Nephron progenitor cell (in vitro differentiated cells): ENCODE measurements at regions not wholly inside any gene's neighbourhood (a gene's known extent, or its start where the extent isn't known, plus 50 kb on each side); places are given as distances from the start of the nearest gene placed in this dataset.
"Not testable (repeated sequence)": the region's sequence is repeated elsewhere in the genome, so short reads cannot be mapped to it uniquely, and the experiment has no call there.

Experiments
- DNase-seq: peaks from one replicate; pipeline ENCODE4 v3.0.0; 2021
- H3K27ac Mint-ChIP-seq: 2 replicates; pipeline ENCODE4 v1.8.0; 2021; ENCODE audit warnings: mild to moderate bottlenecking, moderate library complexity, mixed read lengths
- H3K27me3 Mint-ChIP-seq: 2 replicates; pipeline ENCODE4 v1.8.0; 2021; ENCODE audit warnings: mild to moderate bottlenecking, low read depth, mixed read lengths; ENCODE audit not compliant: poor library complexity
- H3K36me3 Mint-ChIP-seq: 2 replicates; pipeline ENCODE4 v1.8.0; 2021; ENCODE audit warnings: low read depth, mixed read lengths
- H3K4me1 Mint-ChIP-seq: 2 replicates; pipeline ENCODE4 v1.8.0; 2021; ENCODE audit warnings: mixed read lengths
- H3K4me3 Mint-ChIP-seq: 2 replicates; pipeline ENCODE4 v1.8.0; 2021; ENCODE audit warnings: mild to moderate bottlenecking, moderate library complexity, mixed read lengths
- H3K9me3 Mint-ChIP-seq: 2 replicates; pipeline ENCODE4 v1.8.0; 2021; ENCODE audit warnings: mild to moderate bottlenecking, moderate library complexity, mixed read lengths
- CTCF ChIP-seq: fragments of 200-600 bp; sonication (generic); IDR thresholded peaks from 2 replicates; pipeline ENCODE4 v1.5.0; 2021; ENCODE audit warnings: antibody characterized with exemption

- Mint-ChIP-seq H3K4me3 (no peak overlapping the region), H3K4me1 (peaks cover 5% of the 10 kb centered on the region), H3K27ac (no peak overlapping the region), H3K27me3 (peaks cover 12% of the 10 kb centered on the region), H3K9me3 (no peaks in the 10 kb centered on the region), H3K36me3 (no peaks in the 10 kb centered on the region)
- DNase-seq, result no peak
- no peak for TF ChIP-seq CTCF
These were observed 189.4 kb upstream of the AHR start for GRCh38 chr7:17109020-17109419.

- H3K27me3 Mint-ChIP-seq, result not testable (repeated sequence)
These were observed 184.7 kb upstream of the AHR start for GRCh38 chr7:17113770-17114169.

GRCh38 chr7:17118412-17118811 is 180.0 kb upstream of the AHR start:
- H3K36me3 Mint-ChIP-seq, result no peaks in the 10 kb centered on the region

More at GRCh38 chr7:17113770-17114169, 184.7 kb upstream of the AHR start:
- not testable (repeated sequence) for H3K4me1 Mint-ChIP-seq, DNase-seq, H3K27ac Mint-ChIP-seq, H3K4me3 Mint-ChIP-seq, H3K9me3 Mint-ChIP-seq, H3K36me3 Mint-ChIP-seq

GRCh38 chr7:17120756-17121155 is 177.7 kb upstream of the AHR start:
- Mint-ChIP-seq H3K36me3 (no peaks in the 10 kb centered on the region), H3K27ac (no peak overlapping the region), H3K27me3 (no peaks in the 10 kb centered on the region), H3K4me1 (peaks cover 5% of the 10 kb centered on the region), H3K4me3 (no peak overlapping the region), H3K9me3 (no peaks in the 10 kb centered on the region)
- TF ChIP-seq CTCF, result no peak
- DNase-seq, result no peak

More at GRCh38 chr7:17118412-17118811, 180.0 kb upstream of the AHR start:
- no peak for TF ChIP-seq CTCF
- Mint-ChIP-seq H3K4me1 (peaks cover 5% of the 10 kb centered on the region), H3K4me3 (no peak overlapping the region), H3K9me3 (no peaks in the 10 kb centered on the region), H3K27me3 (no peaks in the 10 kb centered on the region), H3K27ac (no peak overlapping the region)
- no peak for DNase-seq

GRCh38 chr7:17121671-17122070 is 176.8 kb upstream of the AHR start:
- Mint-ChIP-seq H3K36me3 (no peaks in the 10 kb centered on the region), H3K9me3 (no peaks in the 10 kb centered on the region), H3K27ac (no peak overlapping the region), H3K4me1 (peaks cover 5% of the 10 kb centered on the region), H3K4me3 (no peak overlapping the region), H3K27me3 (peaks cover 3% of the 10 kb centered on the region)
- no peak for TF ChIP-seq CTCF
- no peak for DNase-seq

GRCh38 chr7:17123020-17123419 is 175.4 kb upstream of the AHR start:
- Mint-ChIP-seq H3K36me3 (no peaks in the 10 kb centered on the region), H3K4me3 (no peak overlapping the region), H3K27me3 (peaks cover 4% of the 10 kb centered on the region), H3K9me3 (no peaks in the 10 kb centered on the region), H3K27ac (no peak overlapping the region), H3K4me1 (peaks cover 11% of the 10 kb centered on the region)
- no peak for TF ChIP-seq CTCF
- DNase-seq, result no peak
